ENCODE measurements at regions not wholly inside any gene's neighbourhood (a gene's known extent, or its start where the extent isn't known, plus 50 kb on each side); places are given as distances from the start of the nearest gene placed in this dataset.

- TF ChIP-seq ETS1 (IDR thresholded peaks at IDR 0.05): no peak
- no peak for TF ChIP-seq STAT1 (IDR thresholded peaks at IDR 0.05; ENCODE audit: unreplicated experiment)
- no peak for TF ChIP-seq NANOG (IDR thresholded peaks at IDR 0.05; ENCODE audit: borderline replicate concordance)
- TF ChIP-seq ZNF114 (CRISPR knock-in tag; IDR thresholded peaks at IDR 0.05): no peak
- no peak for TF ChIP-seq ZNF331 (CRISPR knock-in tag; IDR thresholded peaks at IDR 0.05; ENCODE audit: low read depth)
- no peak for TF ChIP-seq POLR2AphosphoS5 (IDR thresholded peaks at IDR 0.05; ENCODE audit: low read depth)
- TF ChIP-seq REST (IDR thresholded peaks at IDR 0.05; ENCODE audit: unreplicated experiment): no peak
Measured at GRCh38 chr10:37473906-37474305, 348.5 kb downstream of the ANKRD30A start (continued).

DNA sequence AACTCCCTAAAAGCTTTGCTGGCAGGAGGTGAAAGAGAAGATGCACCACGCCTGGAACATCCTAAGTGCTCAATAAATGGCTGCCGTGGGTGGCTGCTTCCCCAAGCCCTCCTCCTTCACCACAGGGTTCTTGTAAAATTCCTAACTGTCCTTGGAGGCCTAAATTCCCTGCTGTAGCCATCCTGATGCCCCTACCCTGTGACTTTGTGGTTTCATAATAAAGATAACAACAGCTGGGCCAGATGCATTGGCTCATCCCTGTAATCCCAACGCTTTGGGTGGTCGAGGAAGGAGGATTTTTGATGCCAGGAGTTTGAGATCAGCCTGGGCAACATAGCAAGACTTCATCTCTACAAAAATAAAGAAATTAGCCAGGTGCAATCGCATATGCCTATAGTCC lies 341.8 kb downstream of the ANKRD30A start:
- Histone ChIP-seq H3K79me2 (replicated peaks; ENCODE audit: insufficient read depth) (no peaks in the 10 kb centered on the region), H3K36me3 (ENCODE audit: insufficient read depth) (no peaks in the 10 kb centered on the region), H2AFZ (no peak overlapping the region), H3K27me3 (ENCODE audit: insufficient read depth) (no peaks in the 10 kb centered on the region), H3K27ac (ENCODE audit: low read depth) (no peak overlapping the region), H3K4me3 (no peak overlapping the region), H3F3A (replicated peaks; ENCODE audit: low read depth) (no peaks in the 10 kb centered on the region), H3K4me2 (no peak overlapping the region), H3K9me2 (ENCODE audit: insufficient read depth) (no peaks in the 10 kb centered on the region), H4K20me1 (replicated peaks; ENCODE audit: insufficient read depth) (no peaks in the 10 kb centered on the region), H3K4me1 (ENCODE audit: insufficient read depth) (no peaks in the 10 kb centered on the region)
- no peak for ATAC-seq
- Mint-ChIP-seq H3K9me3 (peaks cover 96% of the 10 kb centered on the region), H3K27me3 (ENCODE audit: insufficient read depth, low read depth, poor library complexity) (peaks cover 7% of the 10 kb centered on the region), H3K4me3 (no peak overlapping the region), H3K4me1 (no peaks in the 10 kb centered on the region), H3K36me3 (ENCODE audit: low read depth) (peaks cover 31% of the 10 kb centered on the region), H3K27ac (no peak overlapping the region)
- DNase-seq (ENCODE audit: low spot score): no peak
- TF ChIP-seq POLR2AphosphoS5 (IDR thresholded peaks at IDR 0.05; ENCODE audit: low read depth) (no peak), ZNF331 (CRISPR knock-in tag; IDR thresholded peaks at IDR 0.05; ENCODE audit: low read depth) (no peak), ETS1 (IDR thresholded peaks at IDR 0.05) (no peak), NANOG (IDR thresholded peaks at IDR 0.05; ENCODE audit: borderline replicate concordance) (no peak), EZH2phosphoT487 (IDR thresholded peaks at IDR 0.05; ENCODE audit: unreplicated experiment) (no peak), CTCF (conservative IDR thresholded peaks at IDR 0.05; ENCODE audit: low read depth in 2 of 2) (no peak), CREB1 (CRISPR knock-in tag; IDR thresholded peaks at IDR 0.05; ENCODE audit: low read depth) (no peak), JUNB (IDR thresholded peaks at IDR 0.05; ENCODE audit: unreplicated experiment) (no peak), EZH2 (IDR thresholded peaks at IDR 0.05; ENCODE audit: low read depth, unreplicated experiment) (no peak), ZNF114 (CRISPR knock-in tag; IDR thresholded peaks at IDR 0.05) (no peak), STAT1 (IDR thresholded peaks at IDR 0.05; ENCODE audit: unreplicated experiment) (no peak), REST (IDR thresholded peaks at IDR 0.05; ENCODE audit: unreplicated experiment) (no peak)
